H1 (cell line): ENCODE measurements at regions not wholly inside any gene's neighbourhood (a gene's known extent, or its start where the extent isn't known, plus 50 kb on each side); places are given as distances from the start of the nearest gene placed in this dataset.

Experiments used
- CTCF ChIA-PET: fragments of 300-600 bp; sonication (Branson Sonifier 250); formaldehyde crosslinking; loops from one replicate; lab custom pipeline; 2021; ENCODE audit not compliant: partially characterized antibody; lab: Charles Lee
- POLR2A ChIA-PET: fragments of 300-600 bp; sonication (Branson Sonifier 250); formaldehyde crosslinking; loops from one replicate; lab custom pipeline; 2021; ENCODE audit warnings: inconsistent platforms; ENCODE audit not compliant: partially characterized antibody; lab: Charles Lee
- DNase-seq, 2 experiments: peaks; one replicate each; pipeline versions ENCODE4 v3.0.0 to v3.0.0-alpha.2; 2010 to 2022; ENCODE audit warnings: low spot score in 2 of 2, low read depth in 1 of 2, mixed read lengths in 1 of 2
- FAIRE-seq: peaks from 2 replicates; lab custom pipeline; 2011; peaks lifted over from hg19 to GRCh38; lab: Jason Lieb, UNC
- H2AFZ ChIP-seq: 2 replicates; pipeline ENCODE4 v1.8.1; 2012; ENCODE audit warnings: low read length, inconsistent platforms
- H2AK5ac ChIP-seq: 2 replicates; pipeline ENCODE4 v1.6.1; 2013; ENCODE audit warnings: low read depth, low read length
- H2BK120ac ChIP-seq: replicated peaks from 2 replicates; pipeline ENCODE3; 2013; ENCODE audit warnings: low read depth, low read length, inconsistent platforms
- H2BK12ac ChIP-seq: 2 replicates; pipeline ENCODE4 v1.6.1; 2013; ENCODE audit warnings: low read depth, low read length
- H2BK15ac ChIP-seq: 2 replicates; pipeline ENCODE4 v1.6.1; 2013; ENCODE audit warnings: low read length
- H2BK20ac ChIP-seq: 2 replicates; pipeline ENCODE4 v1.6.1; 2013; ENCODE audit warnings: low read length
- H2BK5ac ChIP-seq: 2 replicates; pipeline ENCODE4 v1.6.1; 2013; ENCODE audit warnings: low read depth, low read length
- H3K14ac ChIP-seq: 2 replicates; pipeline ENCODE4 v1.6.1; 2013; ENCODE audit warnings: inconsistent platforms; ENCODE audit not compliant: insufficient read length
- H3K18ac ChIP-seq: 2 replicates; pipeline ENCODE4 v1.6.1; 2013; ENCODE audit warnings: low read length; ENCODE audit errors: extremely low read depth
- H3K23ac ChIP-seq: 2 replicates; pipeline ENCODE4 v1.6.1; 2013; ENCODE audit warnings: inconsistent platforms; ENCODE audit not compliant: insufficient read length
- H3K23me2 ChIP-seq: 2 replicates; pipeline ENCODE4 v1.6.1; 2013; ENCODE audit warnings: low read depth, low read length
- H3K27ac ChIP-seq: 2 replicates; pipeline ENCODE4 v1.6.1; 2011; ENCODE audit warnings: low read depth, low read length, inconsistent platforms
- H3K27me3 ChIP-seq, 4 experiments: replicated peaks in 1 of 4; 1 replicate in 1 of 4; 2 replicates in 3 of 4; pipeline versions ENCODE4 v1.6.1 to v1.8.1; 2011 to 2013; ENCODE audit warnings: low read length in 3 of 4, mild to moderate bottlenecking in 3 of 4, inconsistent platforms in 2 of 4, mixed read lengths in 2 of 4, moderate library complexity in 1 of 4; ENCODE audit not compliant: control insufficient read depth in 3 of 4, insufficient read depth in 3 of 4; ENCODE audit errors: extremely low read depth in 1 of 4
- H3K36me3 ChIP-seq, 4 experiments: 2 replicates each; pipeline versions ENCODE4 v1.6.1 to v1.8.1; 2011 to 2013; ENCODE audit warnings: mild to moderate bottlenecking in 4 of 4, low read length in 3 of 4, moderate library complexity in 2 of 4, control low read depth in 1 of 4, inconsistent platforms in 1 of 4; ENCODE audit not compliant: insufficient read depth in 4 of 4, control insufficient read depth in 2 of 4
- H3K4ac ChIP-seq: replicated peaks from 2 replicates; pipeline ENCODE3; 2013; ENCODE audit warnings: low read length, low read depth, mixed read lengths, inconsistent platforms; ENCODE audit not compliant: insufficient read length
- H3K4me1 ChIP-seq, 4 experiments: replicated peaks in 1 of 4; 1 replicate in 1 of 4; 2 replicates in 3 of 4; pipeline versions ENCODE4 v1.6.1 to v1.8.1; 2011 to 2013; ENCODE audit warnings: low read length in 3 of 4, inconsistent platforms in 2 of 4, mixed read lengths in 1 of 4; ENCODE audit not compliant: insufficient read depth in 4 of 4, control insufficient read depth in 3 of 4
- H3K4me2 ChIP-seq, 2 experiments: 2 replicates each; pipeline versions ENCODE4 v1.6.1 to v1.8.1; 2011 to 2013; ENCODE audit warnings: low read depth in 2 of 2, low read length in 2 of 2, control low read depth in 1 of 2, inconsistent platforms in 1 of 2, mild to moderate bottlenecking in 1 of 2; ENCODE audit not compliant: insufficient read depth in 1 of 2
- H3K4me3 ChIP-seq, 4 experiments: fragments of 200-600, 300-600 bp in 1 of 4; sonication (generic), shearing (Covaris generic), sonication (Bioruptor Twin) in 1 of 4; 2 replicates each; pipeline versions ENCODE4 v1.5.1 to v1.8.1; 2011 to 2016; ENCODE audit warnings: low read length in 4 of 4, low read depth in 3 of 4, control low read depth in 2 of 4, inconsistent platforms in 2 of 4, mild to moderate bottlenecking in 2 of 4, mixed read lengths in 1 of 4, moderate library complexity in 1 of 4; ENCODE audit not compliant: insufficient read depth in 2 of 4; ENCODE audit errors: extremely low read depth in 1 of 4
- H3K56ac ChIP-seq: replicated peaks from 2 replicates; pipeline ENCODE3; 2013; ENCODE audit warnings: low read depth, mild to moderate bottlenecking, mixed read lengths, low read length, inconsistent platforms; ENCODE audit not compliant: insufficient read length
- H3K79me1 ChIP-seq: 2 replicates; pipeline ENCODE4 v1.6.1; 2013; ENCODE audit warnings: low read depth, low read length, control low read depth
- H3K79me2 ChIP-seq, 2 experiments: 2 replicates each; pipeline versions ENCODE4 v1.6.1 to v1.8.1; 2012 to 2013; ENCODE audit warnings: low read length in 2 of 2, mild to moderate bottlenecking in 2 of 2, inconsistent platforms in 1 of 2; ENCODE audit not compliant: insufficient read depth in 2 of 2, control insufficient read depth in 1 of 2
- H3K9ac ChIP-seq, 4 experiments: replicated peaks in 1 of 4; 1 replicate in 1 of 4; 2 replicates in 3 of 4; pipeline versions ENCODE4 v1.6.1 to v1.8.1; 2011 to 2013; ENCODE audit warnings: low read depth in 3 of 4, low read length in 3 of 4, control low read depth in 2 of 4, mild to moderate bottlenecking in 2 of 4, moderate library complexity in 2 of 4, inconsistent platforms in 1 of 4; ENCODE audit errors: extremely low read depth in 1 of 4
- H3K9me3 ChIP-seq, 2 experiments: 2 replicates each; pipeline versions ENCODE4 v1.6.1 to v1.8.1; 2012 to 2013; ENCODE audit warnings: mild to moderate bottlenecking in 2 of 2, moderate library complexity in 2 of 2, control low read depth in 1 of 2, inconsistent platforms in 1 of 2, low read depth in 1 of 2, low read length in 1 of 2, mixed read lengths in 1 of 2; ENCODE audit not compliant: insufficient read depth in 2 of 2
- H4K20me1 ChIP-seq, 2 experiments: replicated peaks in 1 of 2; 2 replicates each; pipeline versions ENCODE3 to v1.8.1; 2011 to 2013; ENCODE audit warnings: inconsistent platforms in 2 of 2, low read length in 2 of 2, mild to moderate bottlenecking in 1 of 2; ENCODE audit not compliant: insufficient read depth in 2 of 2, control insufficient read depth in 1 of 2
- H4K5ac ChIP-seq: 2 replicates; pipeline ENCODE4 v1.6.1; 2013; ENCODE audit warnings: low read length, low read depth, mixed read lengths, inconsistent platforms; ENCODE audit not compliant: insufficient read length
- H4K8ac ChIP-seq: 2 replicates; pipeline ENCODE4 v1.8.0; 2013; ENCODE audit warnings: mild to moderate bottlenecking, moderate library complexity, low read length, inconsistent platforms; ENCODE audit not compliant: insufficient read depth; ENCODE audit errors: extremely low read depth
- H4K91ac ChIP-seq: replicated peaks from 2 replicates; pipeline ENCODE3; 2013; ENCODE audit warnings: low read length, mixed read lengths, inconsistent platforms; ENCODE audit not compliant: insufficient read length
- ATF3 ChIP-seq: IDR thresholded peaks from 2 replicates; pipeline ENCODE4 v1.6.1; 2011; ENCODE audit warnings: low read depth, mild to moderate bottlenecking, low read length; ENCODE audit not compliant: insufficient read depth
- BRCA1 ChIP-seq: IDR thresholded peaks from 2 replicates; pipeline ENCODE4 v1.6.1; 2012; ENCODE audit warnings: low read depth, low read length, improper control_type of control experiment
- CHD1 ChIP-seq: IDR thresholded peaks from 2 replicates; pipeline ENCODE4 v1.6.1; 2012; ENCODE audit warnings: low read depth, low read length, improper control_type of control experiment
- TAF1 ChIP-seq: IDR thresholded peaks from 2 replicates; pipeline ENCODE4 v1.6.1; 2011; ENCODE audit warnings: mild to moderate bottlenecking, low read depth, low read length
- WGBS, 2 experiments: shearing (Covaris generic) in 1 of 2; methylation state at CpG; one replicate each; pipeline versions ENCODE4 v1.1.6 to v1.1.7; 2013 to 2015; ENCODE audit warnings: low lambda C conversion rate in 2 of 2, mixed read lengths in 2 of 2, inconsistent platforms in 1 of 2, low coverage in 1 of 2, missing lambda C conversion rate in 1 of 2; ENCODE audit not compliant: insufficient replicate concordance in 2 of 2, insufficient coverage in 1 of 2, insufficient read length in 1 of 2; ENCODE audit errors: extremely low coverage in 1 of 2, missing lambda C conversion rate in 1 of 2; 5-methylcytosine and 5-hydroxymethylcytosine counted together

- H3K9me3 ChIP-seq, result no peaks in the 10 kb centered on the region; a peak in 1 of 4 replicates
- no peak overlapping the region for H3K4me3 ChIP-seq
- CTCF ChIA-PET, result no interaction called here
- no peaks in the 10 kb centered on the region for H3K79me2 ChIP-seq
- DNase-seq (no peak), FAIRE-seq (no peak)
- no peaks in the 10 kb centered on the region for H4K20me1 ChIP-seq
- no peaks in the 10 kb centered on the region for H3K36me3 ChIP-seq
- no peak overlapping the region for H2BK5ac ChIP-seq
- H2BK120ac ChIP-seq, result no peak overlapping the region
- H3K56ac ChIP-seq, result no peak overlapping the region
- no peak overlapping the region for H3K4me2 ChIP-seq
- no peaks in the 10 kb centered on the region for H3K27me3 ChIP-seq
- H2BK12ac ChIP-seq, result no peak overlapping the region
- H3K9ac ChIP-seq, result no peak overlapping the region
- no peak overlapping the region for H4K8ac ChIP-seq
- H3K4me1 ChIP-seq, result no peaks in the 10 kb centered on the region
- H4K91ac ChIP-seq, result no peak overlapping the region
- no peak overlapping the region for H3K27ac ChIP-seq
- POLR2A ChIA-PET, result no interaction called here
- H3K14ac ChIP-seq, result no peak overlapping the region
- no peak overlapping the region for H4K5ac ChIP-seq
- no peak overlapping the region for H2AK5ac ChIP-seq
- H2AFZ ChIP-seq, result no peak overlapping the region
- H2BK15ac ChIP-seq, result no peak overlapping the region
- H3K79me1 ChIP-seq, result no peaks in the 10 kb centered on the region
- no peak overlapping the region for H2BK20ac ChIP-seq
- TF ChIP-seq BRCA1 (no peak), ATF3 (no peak), CHD1 (no peak), TAF1 (no peak)
- WGBS, 2 experiments, result 88% methylated on average over 3 of the region's 3 CpGs; no CpG with 5 or more reads in 1 of the 2 experiments
- no peak overlapping the region for H3K23ac ChIP-seq
- no peak overlapping the region for H3K4ac ChIP-seq
- H3K18ac ChIP-seq, result no peak overlapping the region
- no peaks in the 10 kb centered on the region for H3K23me2 ChIP-seq
Measured at GRCh38 chr1:115413208-115413607, 75.2 kb upstream of the NGF start.
